Loucy (cell line): ENCODE measurements at regions not wholly inside any gene's neighbourhood (a gene's known extent, or its start where the extent isn't known, plus 50 kb on each side); places are given as distances from the start of the nearest gene placed in this dataset.

Source experiments
- CTCF ChIP-seq: fragments of 200-600 bp; sonication (generic); conservative IDR thresholded peaks from 2 replicates; pipeline ENCODE4 v1.5.1; 2014; ENCODE audit warnings: mild to moderate bottlenecking, antibody characterized with exemption, low read length
- EZH2phosphoT487 ChIP-seq: fragments of 200-600 bp; IDR thresholded peaks from 2 replicates; pipeline ENCODE4 v1.6.1; 2018; ENCODE audit warnings: antibody characterized with exemption, mild to moderate bottlenecking, moderate library complexity, borderline replicate concordance

DNA sequence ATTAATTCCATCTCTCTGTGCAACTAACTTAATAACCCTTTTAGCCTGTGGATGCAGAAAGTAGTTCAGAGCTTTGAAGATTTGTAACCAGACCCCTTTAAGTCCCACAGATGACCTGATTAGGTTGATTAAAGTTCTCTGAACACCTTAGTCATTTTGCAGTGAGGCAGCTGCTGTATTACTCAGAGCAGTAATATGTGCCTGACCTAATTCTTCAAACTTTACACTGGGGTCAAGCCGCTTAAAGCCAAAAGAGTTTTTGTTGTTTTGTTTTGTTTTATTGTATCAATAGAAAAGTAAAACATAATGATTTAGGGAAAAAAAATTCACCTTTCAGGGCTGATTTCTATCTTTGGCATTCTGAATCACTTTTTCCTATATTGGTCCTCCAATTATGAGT, 78.6 kb upstream of the PLEKHG7 start:
- TF ChIP-seq CTCF (no peak), EZH2phosphoT487 (no peak)
